HK-2 (cell line): ENCODE measurements at regions not wholly inside any gene's neighbourhood (a gene's known extent, or its start where the extent isn't known, plus 50 kb on each side); places are given as distances from the start of the nearest gene placed in this dataset.

Experiments
- DNase-seq: peaks from one replicate; pipeline ENCODE4 v3.0.0-alpha.2; 2018; ENCODE audit not compliant: unreplicated experiment

GRCh38 chr6:122007339-122007738 lies 392.1 kb upstream of the HSF2 start:
- no peak for DNase-seq

DNA sequence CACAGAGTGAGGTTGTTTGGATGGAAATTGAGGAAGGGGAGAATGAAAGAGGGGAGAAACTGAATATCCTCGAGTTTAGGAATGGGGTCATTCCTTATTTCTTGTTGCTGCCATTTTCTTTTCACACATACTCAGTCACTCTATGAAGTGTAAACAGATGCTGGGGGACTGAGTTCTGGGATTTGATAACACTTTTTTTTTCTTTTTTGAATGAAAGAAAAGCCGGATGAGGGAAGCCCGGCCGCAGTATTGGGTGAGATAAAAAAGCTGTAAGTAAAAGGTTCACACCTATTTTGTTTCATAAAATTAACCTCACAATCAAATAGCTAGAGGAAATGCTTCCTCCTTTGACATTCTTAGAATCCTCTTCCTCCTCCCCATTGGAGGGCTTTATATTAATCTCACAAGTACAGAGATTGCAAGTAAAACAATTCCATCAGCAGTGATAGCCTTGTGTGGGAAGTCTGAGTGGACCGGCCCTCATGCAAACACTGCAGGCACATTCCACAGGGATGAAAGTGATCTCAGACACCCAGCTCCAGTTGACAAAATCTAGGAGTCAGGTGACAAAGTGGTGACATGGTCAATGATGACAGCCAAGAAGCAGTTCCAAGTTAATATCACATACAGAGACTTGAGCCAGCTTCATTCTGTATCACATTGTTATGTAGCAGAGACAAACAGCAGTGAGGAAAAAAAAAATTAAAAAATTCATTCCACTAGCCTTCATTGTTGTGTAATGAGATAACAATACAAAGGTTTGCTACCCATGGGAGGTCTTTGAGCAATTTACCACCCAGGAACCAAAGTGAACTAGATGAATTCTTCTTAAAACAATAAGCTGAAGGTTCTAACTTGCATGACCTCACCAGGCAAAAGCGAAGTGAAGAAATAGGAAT lies 391.1 kb upstream of the HSF2 start:
- no peak for DNase-seq

- no peak for DNase-seq
Measured at GRCh38 chr6:122009000-122009350, 390.5 kb upstream of the HSF2 start.

GRCh38 chr6:122012578-122012977 lies 386.9 kb upstream of the HSF2 start:
- no peak for DNase-seq

GRCh38 chr6:122014961-122015360 lies 384.5 kb upstream of the HSF2 start:
- DNase-seq: no peak

DNA sequence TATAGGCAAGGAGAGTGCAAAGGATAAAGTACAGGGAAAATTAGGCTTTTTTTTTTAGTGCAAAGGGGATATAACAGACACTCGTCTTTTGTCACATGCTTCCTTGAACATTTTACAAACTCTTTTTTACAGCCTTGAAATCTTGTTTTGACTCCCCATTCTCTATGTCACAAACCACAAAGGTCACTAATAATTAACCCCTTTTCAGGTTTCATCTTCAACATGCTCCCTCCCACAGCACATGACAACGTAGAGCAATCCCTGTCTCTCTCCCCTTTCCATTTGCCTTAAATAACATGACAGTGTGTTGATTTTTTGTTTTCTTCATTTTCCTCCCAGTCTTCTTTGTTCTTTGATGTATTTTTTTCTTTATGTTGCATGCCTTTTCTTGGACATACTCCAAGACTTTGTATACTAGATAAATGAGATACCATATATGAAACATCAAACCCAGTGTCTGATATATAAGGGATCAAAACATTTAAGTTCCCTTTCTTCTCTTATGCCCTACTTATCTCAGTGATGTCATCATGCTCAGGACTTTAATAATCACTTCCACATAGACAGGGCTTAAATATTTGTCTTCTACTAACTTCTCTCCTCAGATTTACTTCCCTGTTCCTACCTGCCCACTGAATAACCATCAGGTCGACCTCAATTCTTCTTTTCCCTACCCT lies 378.7 kb upstream of the HSF2 start:
- DNase-seq: no peak

- no peak for DNase-seq
Measured at GRCh38 chr6:122025104-122025503, 374.3 kb upstream of the HSF2 start.

- no peak for DNase-seq
Measured at GRCh38 chr6:122026582-122027369, 372.7 kb upstream of the HSF2 start.

DNA sequence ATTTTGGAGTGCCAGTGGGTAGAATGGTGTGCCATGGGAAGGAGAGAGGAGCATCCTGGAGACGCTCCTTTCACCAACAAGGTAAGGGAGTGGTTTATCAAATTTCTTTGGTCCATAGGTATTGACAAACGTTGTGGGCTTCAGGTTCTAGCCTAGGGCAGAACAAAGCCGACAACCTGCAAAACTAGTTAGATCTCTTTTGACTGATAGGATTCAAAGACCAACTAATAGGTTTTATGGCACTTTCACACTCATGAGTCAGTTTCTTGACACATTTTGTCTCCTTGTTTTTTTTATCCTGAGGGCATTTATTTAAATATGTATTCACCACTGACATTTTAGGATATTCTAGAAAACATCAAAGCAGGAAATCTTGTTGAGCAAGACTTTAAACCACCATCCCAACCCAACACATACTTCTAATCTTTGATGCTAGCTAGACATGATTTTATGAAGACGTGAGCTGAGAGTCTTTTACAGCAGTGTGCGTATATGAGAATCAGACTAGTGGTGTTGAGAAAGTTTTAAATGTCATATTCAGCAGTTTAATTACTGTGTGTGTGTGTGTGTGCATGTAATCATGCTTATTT lies 370.4 kb upstream of the HSF2 start:
- DNase-seq: no peak

- no peak for DNase-seq
Measured at GRCh38 chr6:122033564-122034181, 365.8 kb upstream of the HSF2 start.

GRCh38 chr6:122035173-122035572 lies 364.3 kb upstream of the HSF2 start:
- no peak for DNase-seq

DNA sequence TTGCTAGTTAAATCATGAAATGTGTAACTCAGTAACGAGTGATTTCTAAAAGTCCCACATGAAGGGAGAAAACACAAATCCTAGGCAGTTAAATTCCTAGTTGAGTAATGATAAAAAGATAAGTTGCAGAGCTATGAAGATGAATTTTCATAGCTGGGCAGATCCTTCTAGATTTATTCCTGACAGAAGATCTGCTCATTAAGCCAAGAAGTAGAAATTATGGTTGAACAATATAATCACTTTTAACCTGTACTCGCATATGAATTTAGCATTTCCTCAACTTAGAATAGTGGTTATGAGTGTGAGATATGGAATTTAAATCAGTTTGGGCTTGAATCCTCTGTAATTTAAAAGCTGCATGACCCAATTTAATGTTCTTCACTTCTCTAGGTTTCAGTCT lies 359.2 kb upstream of the HSF2 start:
- no peak for DNase-seq

- no peak for DNase-seq
Measured at GRCh38 chr6:122042380-122042779, 357.1 kb upstream of the HSF2 start.

- DNase-seq: no peak
Measured at GRCh38 chr6:122042960-122043735, 356.3 kb upstream of the HSF2 start.

DNA sequence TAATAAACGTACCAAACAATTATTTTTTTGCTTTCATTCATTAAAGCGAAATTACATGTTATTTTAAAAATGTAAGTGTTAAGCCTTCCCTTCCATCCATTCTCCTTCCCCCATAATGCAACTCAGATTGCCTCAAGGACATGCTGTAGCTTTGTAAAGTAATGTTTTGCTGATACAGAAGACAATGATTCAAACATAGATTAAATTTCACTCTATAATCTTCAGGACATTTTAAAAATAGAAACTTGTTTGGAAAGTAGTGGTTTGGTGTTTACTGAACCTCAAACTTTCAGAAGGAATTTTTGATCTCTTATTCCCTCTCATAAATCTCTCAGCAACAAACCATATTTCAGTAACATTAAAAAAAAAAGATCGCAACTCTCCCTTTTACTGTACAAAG lies 350.9 kb upstream of the HSF2 start:
- no peak for DNase-seq

DNA sequence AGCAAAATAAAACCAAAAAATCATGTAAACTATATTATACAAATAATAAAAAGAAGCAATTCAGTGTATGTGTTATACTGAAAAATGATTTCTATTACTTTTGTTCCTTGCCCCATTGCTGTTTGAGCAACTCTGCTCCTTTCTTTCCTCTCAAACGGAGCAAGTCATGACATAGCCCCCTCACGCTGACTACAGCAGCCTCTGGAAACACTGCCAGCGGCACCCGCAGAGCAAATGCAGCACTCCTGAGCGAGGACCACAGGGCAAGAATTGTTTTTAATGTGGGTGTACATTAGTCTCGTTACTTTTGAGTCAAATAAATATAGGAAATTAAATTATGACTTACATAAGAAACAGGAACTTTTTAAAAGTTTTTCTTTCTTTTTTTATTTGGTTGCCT lies 350.1 kb upstream of the HSF2 start:
- DNase-seq: no peak

- no peak for DNase-seq
Measured at GRCh38 chr6:122050242-122050755, 349.2 kb upstream of the HSF2 start.

GRCh38 chr6:122052346-122052900 lies 347.0 kb upstream of the HSF2 start:
- no peak for DNase-seq

GRCh38 chr6:122059918-122060317 lies 339.5 kb upstream of the HSF2 start:
- no peak for DNase-seq

DNA sequence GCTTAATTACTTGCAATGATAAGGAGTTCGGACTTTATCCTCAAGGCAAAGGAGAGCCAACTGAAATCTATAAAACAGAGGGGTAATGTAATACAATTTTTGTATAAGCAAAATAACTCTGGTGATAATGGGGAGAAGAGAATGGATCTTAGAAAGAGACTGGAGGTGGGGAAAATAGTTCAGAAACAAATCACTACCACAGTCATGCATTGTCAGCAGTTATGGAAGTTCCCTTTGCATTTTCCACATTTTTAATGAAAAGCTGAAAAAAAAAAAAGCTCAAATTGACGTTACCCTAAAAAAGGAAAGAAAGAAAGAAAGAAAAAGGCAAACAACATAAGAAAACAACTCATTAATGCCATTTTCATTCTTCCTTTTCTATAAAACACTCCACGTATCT lies 337.6 kb upstream of the HSF2 start:
- no peak for DNase-seq
